Body of pancreas (tissue), 4 donors: ENCODE measurements at regions not wholly inside any gene's neighbourhood (a gene's known extent, or its start where the extent isn't known, plus 50 kb on each side); places are given as distances from the start of the nearest gene placed in this dataset.
A peak's percentile ranks its signal among the peaks of the same experiment; 100 is the strongest.

Source experiments
- ATAC-seq: fragments of 150-250 bp; one replicate; pipeline ENCODE4 v1.9.1; 2016
- DNase-seq, 4 donors: peaks; one replicate each; pipeline ENCODE4 v3.0.0-alpha.2; 2019
- H3K27ac ChIP-seq, 4 donors: fragments of 200-600 bp; sonication (generic); 1 replicate in 3 of 4; 2 replicates in 1 of 4; pipeline versions ENCODE4 v1.5.1 to v1.6.1; 2016 to 2019; ENCODE audit warnings: mild to moderate bottlenecking in 1 of 4, mixed read lengths in 1 of 4, moderate library complexity in 1 of 4
- H3K27me3 ChIP-seq, 2 donors: fragments of 200-600 bp; sonication (generic); one replicate each; pipeline ENCODE4 v1.6.0; 2016; ENCODE audit warnings: mild to moderate bottlenecking in 1 of 2
- H3K36me3 ChIP-seq, 2 donors: fragments of 200-600 bp; sonication (generic); replicated peaks in 1 of 2; 2 replicates each; pipeline ENCODE4 v1.5.1; 2016; ENCODE audit warnings: low read depth in 2 of 2; ENCODE audit not compliant: insufficient read depth in 1 of 2
- H3K4me1 ChIP-seq: fragments of 200-600 bp; sonication (generic); one replicate; pipeline ENCODE4 v1.6.0; 2016
- H3K4me3 ChIP-seq, 2 donors: fragments of 200-600 bp; sonication (generic); 1 replicate in 1 of 2; 2 replicates in 1 of 2; pipeline ENCODE4 v1.5.1; 2016 to 2019
- H3K9me3 ChIP-seq, 3 donors: fragments of 200-600 bp; sonication (generic); 1 replicate in 2 of 3; 2 replicates in 1 of 3; pipeline ENCODE4 v1.5.1; 2016
- CTCF ChIP-seq, 7 experiments: fragments of 450-650 bp in 4 of 7; fragments of 200-600 bp in 3 of 7; sonication (generic) in 3 of 7; IDR thresholded peaks; one replicate each; pipeline ENCODE4 v1.5.1; 2016 to 2019; ENCODE audit warnings: antibody characterized with exemption in 7 of 7
- POLR2A ChIP-seq, 3 donors: fragments of 450-650 bp; IDR thresholded peaks; one replicate each; pipeline ENCODE4 v1.6.1; 2016; ENCODE audit warnings: antibody characterized with exemption in 3 of 3, mild to moderate bottlenecking in 2 of 3
- WGBS, 2 donors: methylation state at CpG; one replicate each; pipeline ENCODE4 v1.1.5; 2017; 5-methylcytosine and 5-hydroxymethylcytosine counted together
- intact Hi-C: fragments of 100-400 bp; cut with DNase I; formaldehyde crosslinking; loops from one replicate; pipeline ENCODE4 v1.15.1; 2023

- no peak overlapping the region for H3K27ac ChIP-seq
- ATAC-seq, result no peak
- no peaks in the 10 kb centered on the region for H3K36me3 ChIP-seq
- H3K4me1 ChIP-seq, result no peaks in the 10 kb centered on the region
- intact Hi-C loops, result no loop called here
- TF ChIP-seq POLR2A (IDR thresholded peaks at IDR 0.05) (no peak), CTCF (IDR thresholded peaks at IDR 0.05) (peak; percentile 45 to 75 (median 63))
- WGBS, 2 donors, result 32 to 35% methylated on average over 3 of the region's 3 CpGs
- no peak overlapping the region for H3K4me3 ChIP-seq
- peak in 3 of 4 donors; percentile 13 to 45 (median 21) for DNase-seq
- H3K27me3 ChIP-seq, result no peaks in the 10 kb centered on the region
- no peaks in the 10 kb centered on the region for H3K9me3 ChIP-seq
Measured at GRCh38 chr15:35289024-35289617, 204.0 kb upstream of the NANOGP8 start.

GRCh38 chr15:35288580-35288979 is 203.5 kb upstream of the NANOGP8 start:
- DNase-seq (no peak), ATAC-seq (no peak)
- WGBS, 2 donors, result 89 to 96% methylated on average over 3 of the region's 3 CpGs
- Histone ChIP-seq H3K4me1 (no peaks in the 10 kb centered on the region), H3K36me3 (no peaks in the 10 kb centered on the region), H3K27ac (no peak overlapping the region), H3K9me3 (no peaks in the 10 kb centered on the region), H3K27me3 (no peaks in the 10 kb centered on the region), H3K4me3 (no peak overlapping the region)
- TF ChIP-seq POLR2A (IDR thresholded peaks at IDR 0.05) (no peak), CTCF (IDR thresholded peaks at IDR 0.05) (no peak)
- intact Hi-C loops, result no loop called here

- no peak for ATAC-seq
- intact Hi-C loops, result no loop called here
- no peak for DNase-seq
- WGBS, 2 donors, result 49 to 70% methylated on average over 2 of the region's 2 CpGs
- Histone ChIP-seq H3K9me3 (no peaks in the 10 kb centered on the region), H3K27me3 (no peaks in the 10 kb centered on the region), H3K4me3 (no peak overlapping the region), H3K4me1 (no peaks in the 10 kb centered on the region), H3K27ac (no peak overlapping the region), H3K36me3 (no peaks in the 10 kb centered on the region)
- TF ChIP-seq CTCF (IDR thresholded peaks at IDR 0.05) (no peak), POLR2A (IDR thresholded peaks at IDR 0.05) (no peak)
Measured at GRCh38 chr15:35286721-35287120, 201.6 kb upstream of the NANOGP8 start.

GRCh38 chr15:35282965-35283496 is 197.9 kb upstream of the NANOGP8 start:
- DNase-seq (no peak), ATAC-seq (no peak)
- Histone ChIP-seq H3K27me3 (no peaks in the 10 kb centered on the region), H3K9me3 (peaks cover 0 to 6% (median 0%) of the 10 kb centered on the region in 3 donors), H3K27ac (no peak overlapping the region), H3K4me3 (no peak overlapping the region), H3K4me1 (no peaks in the 10 kb centered on the region), H3K36me3 (no peaks in the 10 kb centered on the region)
- TF ChIP-seq POLR2A (IDR thresholded peaks at IDR 0.05) (no peak), CTCF (IDR thresholded peaks at IDR 0.05) (no peak)
- intact Hi-C loops, result no loop called here
- WGBS, 2 donors, result 93 to 96% methylated on average over 3 of the region's 3 CpGs

GRCh38 chr15:35281515-35281914 is 196.4 kb upstream of the NANOGP8 start:
- WGBS, 2 donors, result 90 to 92% methylated on average over 1 of the region's 1 CpG
- Histone ChIP-seq H3K27me3 (no peaks in the 10 kb centered on the region), H3K9me3 (peaks cover 0 to 9% (median 0%) of the 10 kb centered on the region in 3 donors), H3K36me3 (no peaks in the 10 kb centered on the region), H3K27ac (no peak overlapping the region), H3K4me1 (no peaks in the 10 kb centered on the region), H3K4me3 (no peak overlapping the region)
- TF ChIP-seq CTCF (IDR thresholded peaks at IDR 0.05) (no peak), POLR2A (IDR thresholded peaks at IDR 0.05) (no peak)
- DNase-seq (no peak), ATAC-seq (no peak)
- intact Hi-C loops, result no loop called here
